Omental fat pad (tissue), 3 donors: ENCODE measurements at regions not wholly inside any gene's neighbourhood (a gene's known extent, or its start where the extent isn't known, plus 50 kb on each side); places are given as distances from the start of the nearest gene placed in this dataset.

Experiments
- ATAC-seq: fragments of 150-250 bp; one replicate; pipeline ENCODE4 v1.9.1; 2016; ENCODE audit warnings: mild to moderate bottlenecking, moderate library complexity; ENCODE audit not compliant: low FRiP score
- DNase-seq: peaks from one replicate; pipeline ENCODE4 v3.0.0-alpha.2; 2019; ENCODE audit warnings: low spot score
- CTCF ChIP-seq, 3 donors: fragments of 450-650 bp; IDR thresholded peaks; one replicate each; pipeline ENCODE4 v1.5.1; 2016 to 2017; ENCODE audit warnings: antibody characterized with exemption in 3 of 3, mild to moderate bottlenecking in 3 of 3, moderate library complexity in 2 of 3

GRCh38 chr21:36606287-36606982 lies 92.5 kb upstream of the SIM2 start:
- DNase-seq (no peak), ATAC-seq (no peak)

GRCh38 chr21:36606983-36607325 lies 92.0 kb upstream of the SIM2 start:
- TF ChIP-seq CTCF (IDR thresholded peaks at IDR 0.05), result no peak
- ATAC-seq, result no peak
- no peak for DNase-seq

More at GRCh38 chr21:36606287-36606982, 92.5 kb upstream of the SIM2 start:
- TF ChIP-seq CTCF (IDR thresholded peaks at IDR 0.05), result no peak

- no peak for TF ChIP-seq CTCF (IDR thresholded peaks at IDR 0.05)
- no peak for ATAC-seq
- no peak for DNase-seq
Observed at GRCh38 chr21:36608041-36608896, 90.6 kb upstream of the SIM2 start.

- ATAC-seq, result no peak
- no peak for TF ChIP-seq CTCF (IDR thresholded peaks at IDR 0.05)
- no peak for DNase-seq
Observed at GRCh38 chr21:36608897-36609225, 90.1 kb upstream of the SIM2 start.

- DNase-seq (no peak), ATAC-seq (no peak)
- TF ChIP-seq CTCF (IDR thresholded peaks at IDR 0.05), result no peak
Observed at GRCh38 chr21:36609654-36610053, 89.3 kb upstream of the SIM2 start.

- no peak for TF ChIP-seq CTCF (IDR thresholded peaks at IDR 0.05)
- DNase-seq (no peak), ATAC-seq (no peak)
Observed at GRCh38 chr21:36610201-36610600, 88.7 kb upstream of the SIM2 start.

- DNase-seq (no peak), ATAC-seq (no peak)
Observed at GRCh38 chr21:36610935-36611334, 88.0 kb upstream of the SIM2 start.

More at GRCh38 chr21:36610935-36611334, 88.0 kb upstream of the SIM2 start:
- no peak for TF ChIP-seq CTCF (IDR thresholded peaks at IDR 0.05)
